ENCODE measurements at regions not wholly inside any gene's neighbourhood (a gene's known extent, or its start where the extent isn't known, plus 50 kb on each side); places are given as distances from the start of the nearest gene placed in this dataset.

- no peak for TF ChIP-seq CTCF (IDR thresholded peaks at IDR 0.05 in 8 of 11, conservative IDR thresholded peaks at IDR 0.05 in 3 of 11)
- TF ChIP-seq POLR2A (IDR thresholded peaks at IDR 0.05) = no peak
- TF ChIP-seq POLR2AphosphoS5 (IDR thresholded peaks at IDR 0.05) = no peak
Measured at GRCh38 chr18:78146136-78147085, 833.2 kb upstream of the SALL3 start.

Data from spleen (tissue), 7 donors.